GM23338 (cell line): ENCODE measurements at regions not wholly inside any gene's neighbourhood (a gene's known extent, or its start where the extent isn't known, plus 50 kb on each side); places are given as distances from the start of the nearest gene placed in this dataset.

Source experiments
- ATAC-seq: fragments of 200-7000 bp; cut with Tn5 transposase; 3 replicates; pipeline ENCODE4 v1.9.1; 2020
- DNase-seq: peaks from one replicate; pipeline ENCODE4 v3.0.0-alpha.2; 2015; ENCODE audit warnings: low spot score
- H2AFZ ChIP-seq: fragments of 200-600 bp; sonication (generic); 2 replicates; pipeline ENCODE4 v1.8.0; 2016; ENCODE audit warnings: antibody characterized with exemption, mild to moderate bottlenecking, moderate library complexity
- H3F3A ChIP-seq: fragments of 200-600 bp; sonication (generic); replicated peaks from 2 replicates; pipeline ENCODE4 v1.8.0; 2017; ENCODE audit warnings: antibody characterized with exemption, mixed run types, low read depth
- H3K27ac ChIP-seq: fragments of 200-600 bp; sonication (generic); 2 replicates; pipeline ENCODE4 v1.6.1; 2016; ENCODE audit warnings: low read depth
- H3K27me3 ChIP-seq: fragments of 200-600 bp; sonication (generic); 2 replicates; pipeline ENCODE4 v1.8.0; 2016; ENCODE audit warnings: mild to moderate bottlenecking, mixed run types, moderate library complexity; ENCODE audit not compliant: insufficient read depth
- H3K36me3 ChIP-seq: fragments of 200-600 bp; sonication (generic); 2 replicates; pipeline ENCODE4 v1.8.0; 2016; ENCODE audit warnings: mild to moderate bottlenecking; ENCODE audit not compliant: insufficient read depth
- H3K4me1 ChIP-seq: fragments of 200-600 bp; sonication (generic); 2 replicates; pipeline ENCODE4 v1.8.0; 2016; ENCODE audit warnings: mild to moderate bottlenecking, moderate library complexity; ENCODE audit not compliant: insufficient read depth
- H3K4me2 ChIP-seq: fragments of 200-600 bp; sonication (generic); 2 replicates; pipeline ENCODE4 v1.7.1; 2017; ENCODE audit warnings: mixed run types
- H3K4me3 ChIP-seq: fragments of 200-600 bp; sonication (generic); 2 replicates; pipeline ENCODE4 v1.6.1; 2016; ENCODE audit warnings: mixed run types
- H3K79me2 ChIP-seq: fragments of 200-600 bp; sonication (generic); replicated peaks from 2 replicates; pipeline ENCODE4 v1.8.0; 2017; ENCODE audit warnings: mild to moderate bottlenecking; ENCODE audit not compliant: insufficient read depth
- H3K9me2 ChIP-seq: fragments of 200-600 bp; sonication (generic); 2 replicates; pipeline ENCODE4 v1.8.0; 2017; ENCODE audit not compliant: insufficient read depth
- H4K20me1 ChIP-seq: fragments of 200-600 bp; sonication (generic); replicated peaks from 2 replicates; pipeline ENCODE4 v1.8.0; 2017; ENCODE audit warnings: mild to moderate bottlenecking; ENCODE audit not compliant: insufficient read depth
- H3K27ac Mint-ChIP-seq: 2 replicates; pipeline ENCODE4 v1.8.0; 2020; ENCODE audit warnings: inconsistent platforms, mild to moderate bottlenecking, moderate library complexity, mixed read lengths
- H3K27me3 Mint-ChIP-seq: 3 replicates; pipeline ENCODE4 v1.8.0; 2022; ENCODE audit warnings: low read depth, mild to moderate bottlenecking, moderate library complexity, mixed read lengths, inconsistent platforms; ENCODE audit not compliant: insufficient read depth, poor library complexity
- H3K36me3 Mint-ChIP-seq: 3 replicates; pipeline ENCODE4 v1.8.0; 2021; ENCODE audit warnings: low read depth, mild to moderate bottlenecking, inconsistent platforms, moderate library complexity, mixed read lengths
- H3K4me1 Mint-ChIP-seq: 3 replicates; pipeline ENCODE4 v1.8.0; 2020; ENCODE audit warnings: mild to moderate bottlenecking, inconsistent platforms, mixed read lengths
- H3K4me3 Mint-ChIP-seq: 3 replicates; pipeline ENCODE4 v1.8.0; 2021; ENCODE audit warnings: moderate library complexity, mild to moderate bottlenecking, inconsistent platforms, mixed read lengths
- H3K9me3 Mint-ChIP-seq: 3 replicates; pipeline ENCODE4 v1.8.0; 2020; ENCODE audit warnings: moderate library complexity, mild to moderate bottlenecking, inconsistent platforms, mixed read lengths
- CREB1 ChIP-seq: fragments of 250-450 bp; sonication (Bioruptor Pico); IDR thresholded peaks from 2 replicates; pipeline ENCODE4 v1.5.0; 2020; ENCODE audit warnings: low read depth, mild to moderate bottlenecking, moderate library complexity
- EZH2 ChIP-seq: fragments of 200-600 bp; sonication (generic); IDR thresholded peaks from one replicate; pipeline ENCODE4 v1.8.0; 2017; ENCODE audit warnings: antibody characterized with exemption, mild to moderate bottlenecking, low read depth; ENCODE audit not compliant: unreplicated experiment
- JUNB ChIP-seq: IDR thresholded peaks from one replicate; pipeline ENCODE4 v1.6.1; 2016; ENCODE audit warnings: antibody characterized with exemption; ENCODE audit not compliant: unreplicated experiment
- NANOG ChIP-seq: IDR thresholded peaks from 2 replicates; pipeline ENCODE4 v1.6.1; 2016; ENCODE audit warnings: antibody characterized with exemption, borderline replicate concordance
- POLR2AphosphoS5 ChIP-seq: IDR thresholded peaks from 2 replicates; pipeline ENCODE4 v1.6.1; 2016; ENCODE audit warnings: antibody characterized with exemption, low read depth
- STAT1 ChIP-seq: IDR thresholded peaks from one replicate; pipeline ENCODE4 v1.6.1; 2016; ENCODE audit warnings: antibody characterized with exemption; ENCODE audit not compliant: unreplicated experiment
- ZNF114 ChIP-seq: fragments of 250-450 bp; sonication (Bioruptor Pico); IDR thresholded peaks from 2 replicates; pipeline ENCODE4 v1.5.0; 2020; ENCODE audit warnings: mild to moderate bottlenecking, moderate library complexity
- ZNF331 ChIP-seq: fragments of 250-450 bp; sonication (Bioruptor Pico); IDR thresholded peaks from 2 replicates; pipeline ENCODE4 v1.5.0; 2020; ENCODE audit warnings: low read depth, mild to moderate bottlenecking, moderate library complexity
- TF ChIP-seq, protein P1 (sequence below): IDR thresholded peaks from one replicate; pipeline ENCODE4 v1.6.1; 2018; ENCODE audit warnings: antibody characterized with exemption; ENCODE audit not compliant: unreplicated experiment
- TF ChIP-seq, protein P2 (sequence below): IDR thresholded peaks from 2 replicates; pipeline ENCODE4 v1.6.1; 2016; ENCODE audit warnings: antibody characterized with exemption

DNA sequence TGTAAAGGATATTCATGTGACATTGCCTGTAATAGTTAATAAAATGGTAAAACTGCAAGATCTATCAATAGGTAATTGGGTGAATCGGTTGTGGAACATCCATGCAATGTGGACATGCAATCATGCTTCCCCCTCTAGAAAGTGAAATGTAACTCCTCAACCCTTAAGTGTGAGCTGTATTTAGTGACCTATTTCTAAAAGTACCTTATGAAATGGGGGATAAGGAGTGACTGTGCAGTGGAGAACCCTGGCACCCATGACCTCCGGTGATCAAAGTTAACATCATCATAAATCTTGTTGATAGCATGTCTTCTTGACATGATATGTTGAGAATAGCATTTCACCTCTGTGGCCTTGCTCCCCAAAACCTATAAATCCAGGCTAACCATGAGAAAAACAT, 53.6 kb upstream of the PPARGC1A start (continued):
- TF ChIP-seq, protein P1, sequence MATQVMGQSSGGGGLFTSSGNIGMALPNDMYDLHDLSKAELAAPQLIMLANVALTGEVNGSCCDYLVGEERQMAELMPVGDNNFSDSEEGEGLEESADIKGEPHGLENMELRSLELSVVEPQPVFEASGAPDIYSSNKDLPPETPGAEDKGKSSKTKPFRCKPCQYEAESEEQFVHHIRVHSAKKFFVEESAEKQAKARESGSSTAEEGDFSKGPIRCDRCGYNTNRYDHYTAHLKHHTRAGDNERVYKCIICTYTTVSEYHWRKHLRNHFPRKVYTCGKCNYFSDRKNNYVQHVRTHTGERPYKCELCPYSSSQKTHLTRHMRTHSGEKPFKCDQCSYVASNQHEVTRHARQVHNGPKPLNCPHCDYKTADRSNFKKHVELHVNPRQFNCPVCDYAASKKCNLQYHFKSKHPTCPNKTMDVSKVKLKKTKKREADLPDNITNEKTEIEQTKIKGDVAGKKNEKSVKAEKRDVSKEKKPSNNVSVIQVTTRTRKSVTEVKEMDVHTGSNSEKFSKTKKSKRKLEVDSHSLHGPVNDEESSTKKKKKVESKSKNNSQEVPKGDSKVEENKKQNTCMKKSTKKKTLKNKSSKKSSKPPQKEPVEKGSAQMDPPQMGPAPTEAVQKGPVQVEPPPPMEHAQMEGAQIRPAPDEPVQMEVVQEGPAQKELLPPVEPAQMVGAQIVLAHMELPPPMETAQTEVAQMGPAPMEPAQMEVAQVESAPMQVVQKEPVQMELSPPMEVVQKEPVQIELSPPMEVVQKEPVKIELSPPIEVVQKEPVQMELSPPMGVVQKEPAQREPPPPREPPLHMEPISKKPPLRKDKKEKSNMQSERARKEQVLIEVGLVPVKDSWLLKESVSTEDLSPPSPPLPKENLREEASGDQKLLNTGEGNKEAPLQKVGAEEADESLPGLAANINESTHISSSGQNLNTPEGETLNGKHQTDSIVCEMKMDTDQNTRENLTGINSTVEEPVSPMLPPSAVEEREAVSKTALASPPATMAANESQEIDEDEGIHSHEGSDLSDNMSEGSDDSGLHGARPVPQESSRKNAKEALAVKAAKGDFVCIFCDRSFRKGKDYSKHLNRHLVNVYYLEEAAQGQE: no peak
- TF ChIP-seq JUNB (no peak), STAT1 (no peak), NANOG (no peak), ZNF331 (CRISPR knock-in tag) (no peak)

- Mint-ChIP-seq H3K9me3 (no peaks in the 10 kb centered on the region; the same call in 2 of the 3 replicates), H3K4me3 (no peak overlapping the region), H3K27me3 (no peaks in the 10 kb centered on the region), H3K36me3 (no peaks in the 10 kb centered on the region), H3K27ac (no peak overlapping the region), H3K4me1 (peaks cover 6% of the 10 kb centered on the region)
- DNase-seq: no peak
- H3K79me2 ChIP-seq: no peaks in the 10 kb centered on the region
- H2AFZ ChIP-seq: no peak overlapping the region
- peaks cover 9% of the 10 kb centered on the region; the same call in 1 of the 2 replicates for H3K4me1 ChIP-seq
- peaks cover 11% of the 10 kb centered on the region for H3K9me2 ChIP-seq
- no peaks in the 10 kb centered on the region for H4K20me1 ChIP-seq
- no peaks in the 10 kb centered on the region for H3F3A ChIP-seq
- H3K36me3 ChIP-seq: no peaks in the 10 kb centered on the region
- no peak overlapping the region for H3K27ac ChIP-seq
- no peak for ATAC-seq
- H3K27me3 ChIP-seq: no peaks in the 10 kb centered on the region
- TF ChIP-seq CREB1 (CRISPR knock-in tag) (no peak), EZH2 (no peak), JUNB (no peak), ZNF331 (CRISPR knock-in tag) (no peak), POLR2AphosphoS5 (no peak), ZNF114 (CRISPR knock-in tag) (no peak)
- TF ChIP-seq, protein P2, sequence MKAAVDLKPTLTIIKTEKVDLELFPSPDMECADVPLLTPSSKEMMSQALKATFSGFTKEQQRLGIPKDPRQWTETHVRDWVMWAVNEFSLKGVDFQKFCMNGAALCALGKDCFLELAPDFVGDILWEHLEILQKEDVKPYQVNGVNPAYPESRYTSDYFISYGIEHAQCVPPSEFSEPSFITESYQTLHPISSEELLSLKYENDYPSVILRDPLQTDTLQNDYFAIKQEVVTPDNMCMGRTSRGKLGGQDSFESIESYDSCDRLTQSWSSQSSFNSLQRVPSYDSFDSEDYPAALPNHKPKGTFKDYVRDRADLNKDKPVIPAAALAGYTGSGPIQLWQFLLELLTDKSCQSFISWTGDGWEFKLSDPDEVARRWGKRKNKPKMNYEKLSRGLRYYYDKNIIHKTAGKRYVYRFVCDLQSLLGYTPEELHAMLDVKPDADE: no peak
- no peak overlapping the region for H3K4me2 ChIP-seq
- H3K4me3 ChIP-seq: no peak overlapping the region
These were observed 52.6 kb upstream of the PPARGC1A start for GRCh38 chr4:23942471-23942870.
